Loucy (cell line): ENCODE measurements at regions not wholly inside any gene's neighbourhood (a gene's known extent, or its start where the extent isn't known, plus 50 kb on each side); places are given as distances from the start of the nearest gene placed in this dataset.

ENCODE experiments used
- CTCF ChIP-seq: fragments of 200-600 bp; sonication (generic); conservative IDR thresholded peaks from 2 replicates; pipeline ENCODE4 v1.5.1; 2014; ENCODE audit warnings: mild to moderate bottlenecking, antibody characterized with exemption, low read length
- EZH2phosphoT487 ChIP-seq: fragments of 200-600 bp; IDR thresholded peaks from 2 replicates; pipeline ENCODE4 v1.6.1; 2018; ENCODE audit warnings: antibody characterized with exemption, mild to moderate bottlenecking, moderate library complexity, borderline replicate concordance

- TF ChIP-seq CTCF (no peak), EZH2phosphoT487 (no peak)
These were observed 367.0 kb upstream of the ATP2B1 start for GRCh38 chr12:90075685-90076084.
